Loucy (cell line): ENCODE measurements at regions not wholly inside any gene's neighbourhood (a gene's known extent, or its start where the extent isn't known, plus 50 kb on each side); places are given as distances from the start of the nearest gene placed in this dataset.

Source experiments
- EZH2phosphoT487 ChIP-seq: fragments of 200-600 bp; IDR thresholded peaks from 2 replicates; pipeline ENCODE4 v1.6.1; 2018; ENCODE audit warnings: antibody characterized with exemption, mild to moderate bottlenecking, moderate library complexity, borderline replicate concordance
- TF ChIP-seq, protein P1 (sequence below): fragments of 200-600 bp; sonication (generic); conservative IDR thresholded peaks from 2 replicates; pipeline ENCODE4 v1.5.1; 2014; ENCODE audit warnings: mild to moderate bottlenecking, antibody characterized with exemption, low read length

DNA sequence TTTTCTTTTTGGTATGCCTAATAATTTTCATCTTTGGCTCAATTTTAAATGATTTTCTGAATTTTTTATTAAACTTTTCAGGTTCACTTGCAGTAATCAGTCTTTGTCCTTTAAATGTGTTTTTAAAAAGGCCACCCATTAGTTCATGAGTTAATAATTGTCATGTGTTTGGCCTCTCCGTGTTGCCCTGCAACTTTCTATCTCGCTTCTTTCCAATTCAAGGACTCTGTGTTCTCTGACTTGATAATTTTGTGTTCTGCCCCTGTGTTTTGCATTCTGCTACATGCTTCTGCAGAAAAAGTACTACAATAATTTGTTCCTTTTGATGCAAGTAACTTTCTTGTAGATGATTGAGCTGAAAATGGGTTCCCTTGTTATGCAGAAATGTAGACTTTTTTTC, 921.4 kb upstream of the LRATD1 start:
- TF ChIP-seq, protein P1, sequence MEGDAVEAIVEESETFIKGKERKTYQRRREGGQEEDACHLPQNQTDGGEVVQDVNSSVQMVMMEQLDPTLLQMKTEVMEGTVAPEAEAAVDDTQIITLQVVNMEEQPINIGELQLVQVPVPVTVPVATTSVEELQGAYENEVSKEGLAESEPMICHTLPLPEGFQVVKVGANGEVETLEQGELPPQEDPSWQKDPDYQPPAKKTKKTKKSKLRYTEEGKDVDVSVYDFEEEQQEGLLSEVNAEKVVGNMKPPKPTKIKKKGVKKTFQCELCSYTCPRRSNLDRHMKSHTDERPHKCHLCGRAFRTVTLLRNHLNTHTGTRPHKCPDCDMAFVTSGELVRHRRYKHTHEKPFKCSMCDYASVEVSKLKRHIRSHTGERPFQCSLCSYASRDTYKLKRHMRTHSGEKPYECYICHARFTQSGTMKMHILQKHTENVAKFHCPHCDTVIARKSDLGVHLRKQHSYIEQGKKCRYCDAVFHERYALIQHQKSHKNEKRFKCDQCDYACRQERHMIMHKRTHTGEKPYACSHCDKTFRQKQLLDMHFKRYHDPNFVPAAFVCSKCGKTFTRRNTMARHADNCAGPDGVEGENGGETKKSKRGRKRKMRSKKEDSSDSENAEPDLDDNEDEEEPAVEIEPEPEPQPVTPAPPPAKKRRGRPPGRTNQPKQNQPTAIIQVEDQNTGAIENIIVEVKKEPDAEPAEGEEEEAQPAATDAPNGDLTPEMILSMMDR, result no peak
- no peak for TF ChIP-seq EZH2phosphoT487
